CD4-positive, alpha-beta T cell treated with Interleukin-6 at 100 ng/mL for 8 hours (primary cell): ENCODE measurements at regions not wholly inside any gene's neighbourhood (a gene's known extent, or its start where the extent isn't known, plus 50 kb on each side); places are given as distances from the start of the nearest gene placed in this dataset.
"Not testable (repeated sequence)": the region's sequence is repeated elsewhere in the genome, so short reads cannot be mapped to it uniquely, and the experiment has no call there.

Source experiments
- DNase-seq: peaks from one replicate; pipeline ENCODE4 v3.0.0-alpha.2; 2020; ENCODE audit warnings: mixed read lengths, low spot score

DNA sequence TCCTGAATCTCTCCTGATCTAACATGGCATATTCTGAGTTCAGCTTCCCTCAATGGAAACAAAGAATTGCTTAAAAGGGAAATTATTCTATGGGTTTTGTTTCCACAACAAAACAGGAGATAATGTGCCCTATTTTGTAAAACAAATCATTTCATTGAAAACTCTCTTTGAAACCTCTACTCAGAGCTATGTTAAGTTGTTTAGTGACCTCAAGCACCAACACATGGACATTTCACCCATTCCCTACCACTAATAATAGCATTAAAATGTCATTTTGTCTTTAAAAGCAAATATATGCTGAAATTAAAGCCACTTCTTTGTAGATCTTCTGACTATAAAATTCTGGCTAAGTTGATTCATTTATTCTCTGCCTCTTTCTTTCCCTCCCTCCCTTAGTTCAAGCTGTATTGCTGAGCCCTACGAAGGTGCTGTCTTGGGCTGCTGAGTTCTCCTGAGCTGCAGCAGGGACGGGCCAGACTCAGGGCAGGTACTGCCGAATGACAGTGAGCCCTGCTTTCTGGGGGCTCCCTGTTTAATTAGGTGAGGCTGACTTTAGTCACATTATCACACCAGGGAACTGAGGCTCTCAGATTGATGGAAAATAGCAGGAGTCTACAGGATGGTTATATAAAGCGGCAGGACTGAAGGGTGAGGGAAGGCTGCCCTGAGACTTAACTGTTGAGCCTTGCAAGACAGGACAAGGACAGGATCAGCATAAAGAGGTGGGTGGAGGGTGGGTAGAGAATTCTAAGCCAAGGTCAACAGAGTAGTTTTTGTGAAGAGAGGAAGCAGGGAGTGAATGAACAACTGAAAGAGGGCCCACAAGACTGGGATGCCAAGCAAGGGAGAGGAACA, 1685.1 kb downstream of the SPATA31A7 start:
- not testable (repeated sequence) for DNase-seq

GRCh38 chr9:62877552-62877951, 1687.7 kb downstream of the SPATA31A7 start:
- not testable (repeated sequence) for DNase-seq

DNA sequence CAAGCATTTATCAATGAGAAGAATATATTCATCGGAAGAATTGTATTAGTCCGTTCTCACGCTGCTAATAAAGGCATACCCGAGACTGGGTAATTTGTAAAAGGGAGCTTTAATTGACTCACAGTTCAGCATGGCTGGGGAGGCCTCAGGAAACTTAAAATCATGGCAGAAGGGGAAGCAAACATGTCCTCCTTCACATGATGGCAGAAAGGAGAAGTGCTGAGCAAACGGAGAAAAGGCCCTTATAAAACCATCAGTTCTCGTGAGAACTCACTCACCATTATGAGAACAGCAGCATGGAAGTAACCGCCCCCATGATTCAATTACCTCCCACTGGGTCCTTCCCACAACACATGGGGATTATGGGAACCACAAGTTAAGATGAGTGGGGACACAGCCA, 1688.2 kb downstream of the SPATA31A7 start:
- DNase-seq = not testable (repeated sequence)

DNA sequence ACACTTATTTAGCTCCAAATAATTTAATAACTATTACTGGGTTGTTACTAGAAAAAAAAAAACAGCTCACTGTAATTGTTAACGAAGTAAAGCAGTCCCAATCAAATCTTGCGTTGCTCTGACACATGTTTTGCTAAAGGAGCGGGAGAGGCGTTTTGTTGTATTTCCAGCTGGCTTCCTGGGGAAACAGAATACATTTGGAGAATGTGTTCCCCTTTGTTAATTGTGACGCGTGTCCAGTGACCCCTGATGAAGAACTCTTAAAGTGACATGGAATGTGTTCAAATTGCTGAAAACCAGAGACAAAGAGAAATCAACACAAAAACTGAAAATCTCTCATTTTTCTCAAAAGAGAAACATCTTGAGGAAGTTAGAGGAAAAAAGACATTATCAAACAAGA, 1690.6 kb downstream of the SPATA31A7 start:
- DNase-seq = not testable (repeated sequence)

DNA sequence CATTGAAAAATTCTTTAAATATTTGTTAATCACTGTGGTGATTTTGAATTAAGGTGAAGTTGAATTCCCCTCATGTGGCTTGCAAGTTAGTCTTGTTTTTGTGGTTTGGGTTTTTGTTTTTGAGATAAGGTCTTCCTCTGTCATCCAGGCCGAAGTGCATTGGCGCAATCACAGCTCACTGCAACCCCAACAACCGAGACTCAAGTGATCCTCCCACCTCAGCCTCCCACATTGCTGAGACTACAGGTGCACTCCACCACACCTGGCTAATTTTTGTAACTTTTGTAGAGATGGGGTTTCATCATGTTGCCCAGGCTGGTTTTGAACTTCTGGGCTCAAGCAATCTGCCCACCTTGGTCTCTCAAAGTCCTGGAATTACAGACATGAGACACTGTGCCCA, 1691.1 kb downstream of the SPATA31A7 start:
- DNase-seq = not testable (repeated sequence)

- not testable (repeated sequence) for DNase-seq
Measured at GRCh38 chr9:62881811-62882210, 1692.0 kb downstream of the SPATA31A7 start.

DNA sequence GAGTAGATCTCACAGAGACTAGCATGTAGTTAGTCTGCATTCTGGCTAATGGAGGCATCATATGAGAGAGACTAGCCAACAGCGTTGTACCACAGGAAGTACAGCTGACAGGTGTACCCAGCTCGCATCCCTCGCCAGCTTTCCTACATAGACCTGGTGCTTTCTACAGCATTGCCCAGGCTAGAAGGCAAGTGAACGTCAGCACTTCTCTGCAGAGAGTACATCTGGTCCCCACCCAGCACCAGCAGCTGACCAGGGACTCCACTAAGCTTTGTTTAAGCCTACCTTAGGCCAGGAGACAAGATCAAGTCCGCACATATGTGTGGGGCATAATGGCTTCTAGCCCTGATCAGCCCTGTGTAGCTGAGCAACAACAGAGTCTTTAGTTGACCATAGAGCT, 1692.9 kb downstream of the SPATA31A7 start:
- DNase-seq = not testable (repeated sequence)

DNA sequence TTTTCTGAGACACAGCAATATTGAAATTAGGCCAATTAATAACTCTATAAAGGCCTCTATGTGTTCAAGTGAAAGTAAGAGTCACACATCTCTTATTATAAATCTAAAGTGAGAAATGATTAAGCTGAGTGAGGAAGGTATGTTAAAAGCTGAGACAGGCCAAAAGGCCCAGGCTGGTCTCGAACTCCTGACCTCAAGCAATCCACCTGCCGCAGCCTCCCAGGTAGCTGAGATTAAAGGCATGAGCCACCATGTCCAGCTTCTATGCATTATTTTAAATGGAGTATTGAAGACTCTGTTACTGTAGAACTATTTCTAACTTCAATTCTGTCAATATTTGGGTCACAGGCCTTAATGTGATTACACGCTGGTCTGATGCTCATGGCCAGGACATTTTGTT, 1706.9 kb downstream of the SPATA31A7 start:
- DNase-seq = not testable (repeated sequence)

DNA sequence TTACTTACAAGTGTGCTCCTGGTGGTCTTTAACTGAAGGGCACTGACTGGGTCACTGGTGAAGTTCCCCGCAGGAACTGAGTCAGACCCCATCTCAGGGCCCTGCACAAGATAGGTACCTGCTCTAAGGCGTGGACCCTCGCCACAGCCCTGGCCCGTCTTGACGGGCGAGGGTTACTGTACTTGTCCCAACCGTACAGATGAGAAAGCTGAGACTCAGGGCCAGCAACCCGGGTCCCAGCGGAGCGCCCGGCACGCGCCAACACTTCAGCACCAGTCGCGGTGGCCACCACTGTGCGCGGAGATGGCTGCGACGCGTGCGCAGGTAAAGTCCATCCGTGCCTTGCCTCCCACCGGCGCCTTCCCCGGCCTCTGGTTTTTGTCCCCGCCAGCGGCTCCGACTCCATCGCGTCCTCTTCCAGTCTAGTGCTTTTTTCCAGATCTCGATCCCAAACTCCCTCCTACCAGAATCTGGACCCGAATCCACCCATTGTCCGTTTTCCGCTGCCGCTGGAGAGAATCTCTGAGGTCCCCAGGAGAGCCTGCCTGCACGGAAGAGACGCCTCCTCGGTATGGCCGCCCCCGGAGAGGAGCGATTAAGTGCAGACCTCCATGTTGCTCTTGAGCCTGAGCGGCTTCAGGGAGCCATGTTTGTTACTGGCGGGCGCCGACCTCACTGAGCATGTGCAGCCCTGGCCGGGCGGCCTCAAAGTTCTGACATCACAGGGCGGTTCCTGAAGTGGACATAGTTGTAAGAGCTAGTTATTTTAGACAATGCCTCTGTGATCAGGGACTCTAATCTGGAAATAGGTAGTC, 1707.8 kb downstream of the SPATA31A7 start:
- DNase-seq = not testable (repeated sequence)

DNA sequence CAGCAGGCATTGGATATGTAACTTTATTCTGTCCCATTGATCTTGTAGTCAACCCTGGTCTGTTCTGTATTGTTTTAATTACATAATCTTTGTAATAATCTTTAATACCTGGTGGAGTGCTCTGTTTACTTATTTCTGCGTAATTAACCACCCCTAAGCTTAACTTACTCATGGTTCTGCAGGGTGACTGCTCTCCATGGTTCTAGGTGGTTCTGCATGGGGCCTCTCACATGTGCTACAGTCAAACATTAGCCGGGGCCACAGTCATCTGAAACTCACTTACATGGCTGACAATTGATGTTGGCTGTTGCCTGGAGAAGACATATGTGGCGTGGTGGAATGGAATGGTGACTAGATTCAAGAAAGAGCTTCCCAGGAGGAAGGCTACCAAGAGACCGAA, 1709.8 kb downstream of the SPATA31A7 start:
- not testable (repeated sequence) for DNase-seq

DNA sequence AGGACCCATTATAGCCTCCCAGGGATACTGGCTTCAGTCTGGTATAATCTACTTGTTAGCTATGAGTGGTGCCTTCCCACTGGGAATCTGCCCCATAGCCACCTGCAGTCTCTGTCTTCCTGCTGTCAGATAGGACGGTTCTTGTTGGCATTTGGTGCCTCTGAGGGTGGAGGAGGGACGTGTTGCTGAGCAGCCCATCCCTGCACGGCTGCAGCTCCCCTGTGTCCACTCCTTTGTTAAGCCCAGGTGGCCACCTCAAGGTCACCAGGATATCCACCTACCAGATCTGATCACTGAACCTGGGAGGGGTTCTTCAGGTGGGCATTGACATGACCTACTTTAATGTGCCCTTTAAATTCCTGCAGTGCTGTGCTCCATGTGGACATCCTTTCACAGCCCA, 1714.2 kb downstream of the SPATA31A7 start:
- DNase-seq = not testable (repeated sequence)

DNA sequence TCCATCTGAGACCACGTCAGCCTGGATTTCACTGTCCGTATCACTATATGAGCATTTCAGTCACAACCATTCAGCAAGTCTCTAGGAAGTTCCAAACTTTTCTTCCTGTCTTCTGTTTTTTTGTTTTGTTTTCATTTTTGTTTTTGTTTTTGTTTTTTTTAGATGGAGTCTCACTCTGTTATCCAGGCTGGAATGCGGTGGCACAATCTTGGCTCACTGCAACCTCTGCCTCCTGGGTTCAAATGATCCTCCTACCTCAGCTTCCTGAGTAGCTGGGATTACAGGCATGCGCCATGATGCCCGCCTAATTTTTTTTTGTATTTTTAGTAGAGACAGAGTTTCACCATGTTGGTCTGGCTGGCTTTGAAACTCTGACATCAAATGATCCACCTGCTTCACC, 1715.9 kb downstream of the SPATA31A7 start:
- not testable (repeated sequence) for DNase-seq

- DNase-seq = not testable (repeated sequence)
Measured at GRCh38 chr9:62907866-62908265, 1718.0 kb downstream of the SPATA31A7 start.

DNA sequence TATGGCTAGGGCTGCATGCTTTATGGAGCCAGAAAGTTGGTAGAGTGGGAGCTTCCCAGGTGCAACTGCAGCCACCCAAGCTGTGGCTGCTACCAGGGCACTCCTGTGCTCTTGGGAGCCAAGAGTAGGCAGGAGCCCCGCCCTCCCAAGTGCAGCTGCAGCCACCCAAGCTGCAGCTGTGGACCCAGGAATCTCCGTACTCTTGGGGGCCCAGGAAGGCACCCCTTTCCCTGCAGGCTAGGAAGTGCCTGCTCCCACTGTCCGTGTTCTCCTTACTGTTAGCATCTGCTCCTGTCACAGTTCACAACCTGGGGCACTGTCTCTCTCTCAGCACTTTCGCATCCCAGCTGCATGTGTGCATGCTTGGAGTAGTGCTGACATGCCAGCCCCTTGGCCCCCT, 1718.4 kb downstream of the SPATA31A7 start:
- DNase-seq = not testable (repeated sequence)

GRCh38 chr9:62909447-62909846, 1719.6 kb downstream of the SPATA31A7 start:
- not testable (repeated sequence) for DNase-seq

GRCh38 chr9:62912278-62912677, 1722.4 kb downstream of the SPATA31A7 start:
- DNase-seq = not testable (repeated sequence)

DNA sequence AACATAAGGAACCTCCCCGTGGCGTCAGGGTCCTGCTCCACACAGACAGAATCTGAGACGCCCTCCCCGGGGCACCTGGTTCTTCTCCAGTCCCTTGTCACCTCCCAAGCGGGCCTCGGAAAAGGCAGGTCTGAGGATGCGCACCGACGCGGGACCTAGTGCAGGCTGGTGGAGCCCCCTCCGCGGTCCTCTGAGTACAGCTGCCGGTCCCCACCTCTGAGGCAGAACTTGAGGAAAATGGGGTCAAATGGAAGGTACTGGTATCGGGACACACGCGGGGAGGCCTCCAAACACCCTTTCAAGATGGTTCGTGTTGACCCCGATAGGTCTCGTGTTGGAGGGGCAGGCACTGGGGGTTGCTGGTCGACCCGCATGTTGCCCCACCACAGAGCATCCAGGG, 1725.3 kb downstream of the SPATA31A7 start:
- DNase-seq = not testable (repeated sequence)

DNA sequence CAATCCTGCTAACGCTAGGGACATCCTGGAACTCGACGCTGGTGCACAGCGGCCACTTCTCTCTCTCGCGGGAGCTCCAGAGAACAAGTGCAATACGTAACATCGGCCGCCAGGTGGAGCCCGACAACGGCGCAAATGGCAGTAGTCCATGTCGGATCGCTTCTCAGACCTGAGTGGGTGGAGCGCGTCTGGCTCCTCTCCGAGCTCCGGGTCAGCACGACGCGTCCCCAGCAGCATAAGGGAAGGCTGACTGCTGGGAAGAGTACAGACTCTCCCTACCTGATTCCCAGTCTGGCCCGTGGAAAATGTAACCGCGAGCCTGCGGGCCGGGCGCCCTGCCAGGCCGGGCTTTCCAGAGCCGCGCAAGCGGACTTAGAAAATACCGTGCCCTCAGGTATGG, 1725.8 kb downstream of the SPATA31A7 start:
- not testable (repeated sequence) for DNase-seq

GRCh38 chr9:62918648-62919385, 1729.0 kb downstream of the SPATA31A7 start:
- DNase-seq = not testable (repeated sequence)

- not testable (repeated sequence) for DNase-seq
Measured at GRCh38 chr9:62931484-62931883, 1741.6 kb downstream of the SPATA31A7 start.

DNA sequence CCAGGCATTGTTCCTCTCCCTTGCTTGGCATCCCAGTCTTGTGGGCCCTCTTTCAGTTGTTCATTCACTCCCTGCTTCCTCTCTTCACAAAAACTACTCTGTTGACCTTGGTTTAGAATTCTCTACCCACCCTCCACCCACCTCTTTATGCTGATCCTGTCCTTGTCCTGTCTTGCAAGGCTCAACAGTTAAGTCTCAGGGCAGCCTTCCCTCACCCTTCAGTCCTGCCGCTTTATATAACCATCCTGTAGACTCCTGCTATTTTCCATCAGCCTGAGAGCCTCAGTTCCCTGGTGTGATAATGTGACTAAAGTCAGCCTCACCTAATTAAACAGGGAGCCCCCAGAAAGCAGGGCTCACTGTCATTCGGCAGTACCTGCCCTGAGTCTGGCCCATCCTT, 1763.0 kb downstream of the SPATA31A7 start:
- not testable (repeated sequence) for DNase-seq
